Neuronal stem cell (in vitro differentiated cells): ENCODE measurements at regions not wholly inside any gene's neighbourhood (a gene's known extent, or its start where the extent isn't known, plus 50 kb on each side); places are given as distances from the start of the nearest gene placed in this dataset.

Experiments
- DNase-seq: peaks from one replicate; pipeline ENCODE4 v3.0.0-alpha.2; 2013; ENCODE audit warnings: low spot score
- H2AFZ ChIP-seq: one replicate; pipeline ENCODE4 v1.6.1; 2013; ENCODE audit warnings: mild to moderate bottlenecking, low read length, inconsistent platforms
- H2AK5ac ChIP-seq: 2 replicates; pipeline ENCODE4 v1.6.1; 2013; ENCODE audit warnings: low read depth, mild to moderate bottlenecking, inconsistent platforms, low read length, moderate library complexity, mixed read lengths
- H2BK120ac ChIP-seq: 2 replicates; pipeline ENCODE4 v1.6.1; 2013; ENCODE audit warnings: low read depth, mild to moderate bottlenecking, inconsistent platforms, low read length, moderate library complexity, mixed read lengths
- H2BK12ac ChIP-seq: one replicate; pipeline ENCODE4 v1.6.1; 2013; ENCODE audit warnings: low read length, inconsistent platforms
- H2BK15ac ChIP-seq: 2 replicates; pipeline ENCODE4 v1.6.1; 2013; ENCODE audit warnings: mild to moderate bottlenecking, low read length, inconsistent platforms, mixed read lengths
- H2BK5ac ChIP-seq: one replicate; pipeline ENCODE4 v1.6.1; 2013; ENCODE audit warnings: inconsistent platforms, mild to moderate bottlenecking, low read length, moderate library complexity
- H3K14ac ChIP-seq: one replicate; pipeline ENCODE4 v1.6.1; 2013; ENCODE audit warnings: low read length, inconsistent platforms
- H3K18ac ChIP-seq: 2 replicates; pipeline ENCODE4 v1.6.1; 2013; ENCODE audit warnings: low read length, inconsistent platforms
- H3K23ac ChIP-seq: 2 replicates; pipeline ENCODE4 v1.6.1; 2013; ENCODE audit warnings: low read depth, mild to moderate bottlenecking, mixed read lengths, low read length, inconsistent platforms; ENCODE audit not compliant: poor library complexity
- H3K27ac ChIP-seq: replicated peaks from 3 replicates; pipeline ENCODE4 v1.5.1; 2013; ENCODE audit warnings: low read length, inconsistent platforms
- H3K27me3 ChIP-seq, 3 experiments: 2 replicates each; pipeline ENCODE4 v1.6.1; 2013; ENCODE audit warnings: low read length in 3 of 3, mild to moderate bottlenecking in 2 of 3, inconsistent platforms in 1 of 3, low read depth in 1 of 3, mixed read lengths in 1 of 3, moderate library complexity in 1 of 3; ENCODE audit not compliant: control insufficient read depth in 3 of 3, insufficient read depth in 3 of 3
- H3K36me3 ChIP-seq, 2 donors: replicated peaks in 1 of 2; 2 replicates each; pipeline ENCODE4 v1.6.1; 2013; ENCODE audit warnings: low read length in 2 of 2; ENCODE audit not compliant: control insufficient read depth in 2 of 2, insufficient read depth in 2 of 2
- H3K4ac ChIP-seq: 2 replicates; pipeline ENCODE4 v1.6.1; 2013; ENCODE audit warnings: inconsistent platforms, mild to moderate bottlenecking, low read length, moderate library complexity
- H3K4me1 ChIP-seq, 2 donors: 1 replicate in 1 of 2; 2 replicates in 1 of 2; pipeline ENCODE4 v1.6.1; 2013; ENCODE audit warnings: low read length in 2 of 2, low read depth in 1 of 2; ENCODE audit not compliant: control insufficient read depth in 2 of 2, insufficient read depth in 1 of 2
- H3K4me2 ChIP-seq: one replicate; pipeline ENCODE4 v1.6.1; 2013; ENCODE audit warnings: mild to moderate bottlenecking, low read length, inconsistent platforms; ENCODE audit not compliant: insufficient read depth, poor library complexity, severe bottlenecking
- H3K4me3 ChIP-seq, 2 donors: 2 replicates each; pipeline ENCODE4 v1.5.1; 2013; ENCODE audit warnings: low read length in 2 of 2, mild to moderate bottlenecking in 2 of 2, inconsistent platforms in 1 of 2, moderate library complexity in 1 of 2
- H3K79me1 ChIP-seq: one replicate; pipeline ENCODE4 v1.6.1; 2013; ENCODE audit warnings: low read depth, mild to moderate bottlenecking, inconsistent platforms, low read length, moderate library complexity
- H3K9ac ChIP-seq: one replicate; pipeline ENCODE4 v1.6.1; 2013; ENCODE audit warnings: mild to moderate bottlenecking, low read depth, low read length, inconsistent platforms; ENCODE audit not compliant: poor library complexity
- H3K9me3 ChIP-seq, 2 donors: replicated peaks in 1 of 2; 2 replicates each; pipeline versions ENCODE3 to v1.6.1; 2013; ENCODE audit warnings: low read length in 2 of 2, mild to moderate bottlenecking in 2 of 2, inconsistent platforms in 1 of 2, low read depth in 1 of 2, mixed read lengths in 1 of 2, moderate library complexity in 1 of 2; ENCODE audit not compliant: control insufficient read depth in 2 of 2, insufficient read depth in 1 of 2
- H4K8ac ChIP-seq: one replicate; pipeline ENCODE4 v1.6.1; 2013; ENCODE audit warnings: low read depth, mild to moderate bottlenecking, inconsistent platforms, low read length, moderate library complexity
- H4K91ac ChIP-seq: one replicate; pipeline ENCODE4 v1.6.1; 2013; ENCODE audit warnings: low read length, low read depth, mild to moderate bottlenecking, inconsistent platforms; ENCODE audit not compliant: poor library complexity
- WGBS, 2 donors: extraction: QIAGEN DNeasy Blood & Tissue Kit; methylation state at CpG; one replicate each; pipeline ENCODE4 v1.1.7; 2013; ENCODE audit warnings: missing lambda C conversion rate in 2 of 2, mixed read lengths in 1 of 2; ENCODE audit not compliant: insufficient read length in 2 of 2, insufficient replicate concordance in 1 of 2; ENCODE audit errors: extremely low coverage in 2 of 2; 5-methylcytosine and 5-hydroxymethylcytosine counted together

- H3K27me3 ChIP-seq: no peaks in the 10 kb centered on the region
- no peak overlapping the region for H3K14ac ChIP-seq
- H4K91ac ChIP-seq: no peak overlapping the region
- no peak overlapping the region for H2BK12ac ChIP-seq
- peaks cover 3 to 19% of the 10 kb centered on the region in 2 donors for H3K9me3 ChIP-seq
- no peak overlapping the region for H3K9ac ChIP-seq
- H2BK15ac ChIP-seq: no peak overlapping the region
- peaks cover 0 to 6% of the 10 kb centered on the region in 2 donors for H3K4me1 ChIP-seq
- H4K8ac ChIP-seq: no peak overlapping the region
- no peak overlapping the region for H2BK5ac ChIP-seq
- no peak overlapping the region for H3K4me3 ChIP-seq
- no peak overlapping the region for H2BK120ac ChIP-seq
- H3K79me1 ChIP-seq: no peaks in the 10 kb centered on the region
- whole genome bisulfite sequencing, 2 donors: no CpG with 5 or more reads among the region's 1 CpG
- H3K27ac ChIP-seq: no peak overlapping the region
- H3K4me2 ChIP-seq: no peak overlapping the region
- no peak overlapping the region for H3K23ac ChIP-seq
- no peak overlapping the region for H3K18ac ChIP-seq
- H2AFZ ChIP-seq: no peak overlapping the region
- DNase-seq: no peak
- H3K4ac ChIP-seq: no peak overlapping the region
- no peak overlapping the region for H2AK5ac ChIP-seq
- H3K36me3 ChIP-seq: no peaks in the 10 kb centered on the region
These were observed 134.2 kb upstream of the LIPC start for GRCh38 chr15:58297639-58298038.

- peaks cover 0 to 5% of the 10 kb centered on the region in 2 donors for H3K4me1 ChIP-seq
- H3K4me3 ChIP-seq: no peak overlapping the region
- no peak overlapping the region for H3K23ac ChIP-seq
- no peak overlapping the region for H3K27ac ChIP-seq
- H4K91ac ChIP-seq: no peak overlapping the region
- H4K8ac ChIP-seq: no peak overlapping the region
- no peak overlapping the region for H2AFZ ChIP-seq
- no peak overlapping the region for H3K9ac ChIP-seq
- no peak for DNase-seq
- no peak overlapping the region for H3K4me2 ChIP-seq
- H3K4ac ChIP-seq: no peak overlapping the region
- H3K79me1 ChIP-seq: no peaks in the 10 kb centered on the region
- H2BK120ac ChIP-seq: no peak overlapping the region
- no peak overlapping the region for H2BK5ac ChIP-seq
- H2BK15ac ChIP-seq: no peak overlapping the region
- H2AK5ac ChIP-seq: no peak overlapping the region
- H3K14ac ChIP-seq: no peak overlapping the region
- no peak overlapping the region for H2BK12ac ChIP-seq
- peak overlapping the region; percentile 15 for H3K18ac ChIP-seq
- no peaks in the 10 kb centered on the region for H3K36me3 ChIP-seq
- no peaks in the 10 kb centered on the region for H3K27me3 ChIP-seq
- peaks cover 2 to 19% of the 10 kb centered on the region in 2 donors for H3K9me3 ChIP-seq
- no CpG with 5 or more reads among the region's 10 CpGs for WGBS, 2 donors
These were observed 132.6 kb upstream of the LIPC start for GRCh38 chr15:58298879-58299850.

- H2BK12ac ChIP-seq: no peak overlapping the region
- H3K36me3 ChIP-seq: no peaks in the 10 kb centered on the region
- H3K27ac ChIP-seq: no peak overlapping the region
- peaks cover 2 to 4% of the 10 kb centered on the region in 2 donors for H3K9me3 ChIP-seq
- H2AFZ ChIP-seq: no peak overlapping the region
- no peak overlapping the region for H3K4ac ChIP-seq
- H3K27me3 ChIP-seq: no peaks in the 10 kb centered on the region
- no peak overlapping the region for H3K14ac ChIP-seq
- no peak overlapping the region for H4K8ac ChIP-seq
- H3K9ac ChIP-seq: no peak overlapping the region
- no peak overlapping the region for H2BK15ac ChIP-seq
- no peak overlapping the region for H2BK5ac ChIP-seq
- H3K23ac ChIP-seq: no peak overlapping the region
- DNase-seq: no peak
- peaks cover 15 to 16% of the 10 kb centered on the region in 2 donors for H3K4me1 ChIP-seq
- no CpG with 5 or more reads among the region's 1 CpG for WGBS, 2 donors
- H3K79me1 ChIP-seq: no peaks in the 10 kb centered on the region
- no peak overlapping the region for H3K18ac ChIP-seq
- H4K91ac ChIP-seq: no peak overlapping the region
- H3K4me3 ChIP-seq: no peak overlapping the region
- H2AK5ac ChIP-seq: no peak overlapping the region
- H3K4me2 ChIP-seq: no peak overlapping the region
- H2BK120ac ChIP-seq: no peak overlapping the region
These were observed 129.0 kb upstream of the LIPC start for GRCh38 chr15:58302832-58303231.

GRCh38 chr15:58303236-58303635 is 128.6 kb upstream of the LIPC start:
- Histone ChIP-seq H3K79me1 (no peaks in the 10 kb centered on the region), H2BK15ac (no peak overlapping the region), H3K9ac (no peak overlapping the region), H3K14ac (no peak overlapping the region), H2BK5ac (no peak overlapping the region), H3K27me3 (no peaks in the 10 kb centered on the region), H4K8ac (no peak overlapping the region), H3K9me3 (peaks cover under 1 to 2% of the 10 kb centered on the region in 2 donors), H3K27ac (no peak overlapping the region), H2BK12ac (no peak overlapping the region), H3K23ac (no peak overlapping the region), H3K18ac (no peak overlapping the region), H4K91ac (no peak overlapping the region), H3K4ac (no peak overlapping the region), H2AK5ac (no peak overlapping the region), H2AFZ (no peak overlapping the region), H3K4me1 (peaks cover 15 to 20% of the 10 kb centered on the region in 2 donors), H2BK120ac (no peak overlapping the region), H3K4me3 (no peak overlapping the region), H3K4me2 (no peak overlapping the region), H3K36me3 (no peaks in the 10 kb centered on the region)
- no peak for DNase-seq
- no CpG with 5 or more reads among the region's 6 CpGs for WGBS, 2 donors
